GM12878 (cell line): ENCODE measurements at regions not wholly inside any gene's neighbourhood (a gene's known extent, or its start where the extent isn't known, plus 50 kb on each side); places are given as distances from the start of the nearest gene placed in this dataset.

Experiments
- ATAC-seq: fragments of 200-7000 bp; cut with Tn5 transposase; 3 replicates; pipeline ENCODE4 v1.9.1; 2020; ENCODE audit warnings: mild to moderate bottlenecking, moderate library complexity
- BruUV-seq: library from RNA; stranded (reverse); fragments of 400-500 nt; replicated peaks from 2 replicates; lab custom pipeline; 2021; lab: Mats Ljungman, UMichigan
- CTCF ChIA-PET: fragments of 300-600 bp; sonication (Branson Sonifier 250); formaldehyde crosslinking; extraction: SDS; loops from one replicate; lab custom pipeline; 2021; ENCODE audit warnings: inconsistent platforms; lab: Yijun Ruan, JAX
- POLR2A ChIA-PET: fragments of 350-600 bp; formaldehyde crosslinking; extraction: SDS; loops from one replicate; lab custom pipeline; 2021; ENCODE audit warnings: inconsistent platforms; lab: Charles Lee
- RAD21 ChIA-PET: fragments of 300-600 bp; sonication (Branson Sonifier 250); formaldehyde crosslinking; loops from one replicate; lab custom pipeline; 2023; ENCODE audit warnings: antibody characterized with exemption; ENCODE audit not compliant: unreplicated experiment; lab: Charles Lee
- SMC1A ChIA-PET: fragments of 300-600 bp; sonication (Branson Sonifier 250); formaldehyde crosslinking; loops from one replicate; lab custom pipeline; 2023; ENCODE audit not compliant: unreplicated experiment, uncharacterized antibody; lab: Charles Lee
- DNase-seq: peaks from one replicate; pipeline ENCODE4 v3.0.0-alpha.2; 2011; ENCODE audit warnings: low read depth, low spot score
- FAIRE-seq: peaks from 3 replicates; lab custom pipeline; 2011; peaks lifted over from hg19 to GRCh38; lab: Jason Lieb, UNC
- H2AFZ ChIP-seq: 2 replicates; pipeline ENCODE4 v1.6.0; 2011; ENCODE audit warnings: low read depth, low read length, control low read depth; ENCODE audit not compliant: control insufficient read depth
- H3K27ac ChIP-seq: 2 replicates; pipeline ENCODE4 v1.5.1; 2011; ENCODE audit warnings: control low read depth; ENCODE audit not compliant: control insufficient read depth, insufficient read depth
- H3K27me3 ChIP-seq, 2 experiments: replicated peaks in 1 of 2; 2 replicates each; pipeline versions ENCODE4 v1.6.0 to v1.6.1; 2011; ENCODE audit warnings: low read length in 1 of 2; ENCODE audit not compliant: control insufficient read depth in 2 of 2, insufficient read depth in 2 of 2
- H3K36me3 ChIP-seq, 2 experiments: 2 replicates each; pipeline ENCODE4 v1.5.1; 2011; ENCODE audit warnings: low read length in 1 of 2; ENCODE audit not compliant: control insufficient read depth in 2 of 2, insufficient read depth in 2 of 2
- H3K4me1 ChIP-seq: 2 replicates; pipeline ENCODE4 v1.6.1; 2011; ENCODE audit warnings: mild to moderate bottlenecking, low read length, moderate library complexity, mixed read lengths; ENCODE audit not compliant: control insufficient read depth, insufficient read depth
- H3K4me2 ChIP-seq: 2 replicates; pipeline ENCODE4 v1.6.0; 2011; ENCODE audit warnings: control low read depth; ENCODE audit not compliant: control insufficient read depth, insufficient read depth
- H3K4me3 ChIP-seq: fragments of 200-600 bp; sonication (generic); 2 replicates; pipeline ENCODE4 v1.5.1; 2016
- H3K79me2 ChIP-seq: 2 replicates; pipeline ENCODE4 v1.6.0; 2011; ENCODE audit warnings: low read length; ENCODE audit not compliant: control insufficient read depth, insufficient read depth
- H3K9ac ChIP-seq: 2 replicates; pipeline ENCODE4 v1.8.0; 2011; ENCODE audit warnings: low read length, control low read depth, mixed read lengths; ENCODE audit not compliant: control insufficient read depth, insufficient read depth
- H3K9me3 ChIP-seq: replicated peaks from 3 replicates; pipeline ENCODE4 v1.5.1; 2011; ENCODE audit warnings: mild to moderate bottlenecking, low read length; ENCODE audit not compliant: control insufficient read depth, insufficient read depth
- H4K20me1 ChIP-seq: 2 replicates; pipeline ENCODE4 v1.6.0; 2011; ENCODE audit not compliant: control insufficient read depth, insufficient read depth
- HDGF ChIP-seq: fragments of 450-650 bp; IDR thresholded peaks from 2 replicates; pipeline ENCODE4 v1.6.1; 2016; ENCODE audit warnings: antibody characterized with exemption
- SREBF1 ChIP-seq: IDR thresholded peaks from 2 replicates; pipeline ENCODE4 v1.6.1; 2012; ENCODE audit warnings: mild to moderate bottlenecking, low read length
- USF1 ChIP-seq: IDR thresholded peaks from 2 replicates; pipeline ENCODE4 v1.6.1; 2011; ENCODE audit warnings: borderline replicate concordance, low read depth, mild to moderate bottlenecking, moderate library complexity, mixed read lengths, low read length; ENCODE audit not compliant: insufficient read depth; ENCODE audit errors: extremely low read length
- WGBS: methylation state at CpG from one replicate; pipeline ENCODE4 v1.1.6; 2016; ENCODE audit warnings: low lambda C conversion rate; ENCODE audit not compliant: insufficient replicate concordance, insufficient coverage; ENCODE audit errors: missing lambda C conversion rate; 5-methylcytosine and 5-hydroxymethylcytosine counted together
- in situ Hi-C: fragments of 300-500 bp; cut with MboI; formaldehyde crosslinking; loops from 9 replicates; pipeline ENCODE4 v1.14.3; 2018; ENCODE audit warnings: mixed read lengths
- intact Hi-C: fragments of 100-400 bp; cut with micrococcal nuclease; formaldehyde crosslinking; loops from one replicate; pipeline ENCODE4 v1.14.2; 2022; ENCODE audit not compliant: unreplicated experiment

GRCh38 chr1:198467342-198467741 is 73.1 kb downstream of the ATP6V1G3 start:
- no peak overlapping the region for H3K4me3 ChIP-seq
- TF ChIP-seq SREBF1 (no peak), USF1 (no peak), HDGF (no peak)
- TF ChIP-seq, all 136 proteins: peak for 0
- Histone ChIP-seq H3K27me3 (no peaks in the 10 kb centered on the region), H2AFZ (no peak overlapping the region), H3K27ac (no peak overlapping the region), H3K36me3 (no peaks in the 10 kb centered on the region), H3K4me1 (no peaks in the 10 kb centered on the region), H3K9me3 (no peaks in the 10 kb centered on the region), H4K20me1 (no peaks in the 10 kb centered on the region), H3K9ac (no peak overlapping the region), H3K4me2 (no peak overlapping the region), H3K79me2 (no peaks in the 10 kb centered on the region)
- ChIA-PET RAD21 (interaction anchor here (1.0 to 4.6 kb wide), 5 partner anchors 19 to 379 kb away, joined by 3 to 36 read pairs (median 3); no protein-coding TSS in a partner anchor), POLR2A (no interaction called here), CTCF (interaction anchor here (0.8 to 5.8 kb wide), 14 partner anchors 9 to 949 kb away, joined by 3 to 48 read pairs (median 4); no protein-coding TSS in a partner anchor), SMC1A (interaction anchor here (1.0 to 2.2 kb wide), 14 partner anchors 13 to 948 kb away, joined by 3 to 12 read pairs (median 4); no protein-coding TSS in a partner anchor)
- in situ Hi-C loops = no loop called here
- ATAC-seq (no peak), FAIRE-seq (no peak), DNase-seq (no peak)
- WGBS = 73% methylated on average over 2 of the region's 2 CpGs
- intact Hi-C loops = loop anchor here (5.0 to 10.0 kb wide), 7 partner anchors 173 to 945 kb away; partner anchors contain the start of gene NEK7
- no TSS peak for BruUV-seq
